ENCODE measurements at regions not wholly inside any gene's neighbourhood (a gene's known extent, or its start where the extent isn't known, plus 50 kb on each side); places are given as distances from the start of the nearest gene placed in this dataset.

DNA sequence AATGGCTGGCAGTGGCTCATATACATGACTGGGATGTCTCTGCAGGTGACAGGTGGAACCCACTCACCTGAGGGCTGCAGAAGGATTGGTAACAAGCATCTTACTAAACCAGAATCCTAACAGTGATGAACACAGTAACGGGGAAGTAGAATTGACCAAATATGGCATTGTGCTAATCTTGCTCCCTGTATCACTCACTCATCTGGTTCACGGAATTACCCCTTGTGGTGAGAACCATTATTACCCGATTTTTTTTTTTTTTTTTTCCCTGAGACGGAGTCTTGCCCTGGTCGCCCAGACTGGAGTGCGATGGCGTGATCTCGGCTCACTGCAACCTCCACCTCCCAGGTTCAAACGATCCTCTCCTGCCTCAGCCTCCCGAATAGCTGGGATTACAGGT lies 69.5 kb downstream of the PTPRS start:
- no peaks in the 10 kb centered on the region for H3K9me3 ChIP-seq (ENCODE audit: low read length)
- H3K9ac ChIP-seq (ENCODE audit: low read length) = no peak overlapping the region
- no peaks in the 10 kb centered on the region for H3K4me1 ChIP-seq (ENCODE audit: insufficient read depth, low read length)
- peaks cover 22% of the 10 kb centered on the region for H3K36me3 ChIP-seq (ENCODE audit: insufficient read depth, low read length)
- no peaks in the 10 kb centered on the region for H3K27me3 ChIP-seq (ENCODE audit: control insufficient read depth in 1 of 2, insufficient read depth in 2 of 2, low read length in 2 of 2)
- no peak overlapping the region for H3K4me3 ChIP-seq (ENCODE audit: low read depth in 1 of 2, low read length in 2 of 2)
- H3K27ac ChIP-seq (ENCODE audit: low read depth, low read length) = no peak overlapping the region

- Histone ChIP-seq H3K9ac (ENCODE audit: low read length) (no peak overlapping the region), H3K4me3 (ENCODE audit: low read depth in 1 of 2, low read length in 2 of 2) (no peak overlapping the region), H3K27me3 (ENCODE audit: control insufficient read depth in 1 of 2, insufficient read depth in 2 of 2, low read length in 2 of 2) (no peaks in the 10 kb centered on the region), H3K36me3 (ENCODE audit: insufficient read depth, low read length) (peaks cover 26% of the 10 kb centered on the region), H3K9me3 (ENCODE audit: low read length) (no peaks in the 10 kb centered on the region), H3K4me1 (ENCODE audit: insufficient read depth, low read length) (no peaks in the 10 kb centered on the region), H3K27ac (ENCODE audit: low read depth, low read length) (no peak overlapping the region)
These were observed 70.7 kb downstream of the PTPRS start for GRCh38 chr19:5269926-5270325.

- no peaks in the 10 kb centered on the region for H3K9me3 ChIP-seq (ENCODE audit: low read length)
- no peaks in the 10 kb centered on the region for H3K4me1 ChIP-seq (ENCODE audit: insufficient read depth, low read length)
- H3K9ac ChIP-seq (ENCODE audit: low read length) = no peak overlapping the region
- no peak overlapping the region for H3K4me3 ChIP-seq (ENCODE audit: low read depth in 1 of 2, low read length in 2 of 2)
- peaks cover 32% of the 10 kb centered on the region for H3K36me3 ChIP-seq (ENCODE audit: insufficient read depth, low read length)
- H3K27ac ChIP-seq (ENCODE audit: low read depth, low read length) = no peak overlapping the region
- no peaks in the 10 kb centered on the region for H3K27me3 ChIP-seq (ENCODE audit: control insufficient read depth in 1 of 2, insufficient read depth in 2 of 2, low read length in 2 of 2)
These were observed 71.3 kb downstream of the PTPRS start for GRCh38 chr19:5269279-5269678.

GRCh38 chr19:5268801-5269200 lies 71.8 kb downstream of the PTPRS start:
- Histone ChIP-seq H3K4me1 (ENCODE audit: insufficient read depth, low read length) (no peaks in the 10 kb centered on the region), H3K4me3 (ENCODE audit: low read depth in 1 of 2, low read length in 2 of 2) (no peak overlapping the region), H3K27me3 (ENCODE audit: control insufficient read depth in 1 of 2, insufficient read depth in 2 of 2, low read length in 2 of 2) (no peaks in the 10 kb centered on the region), H3K9me3 (ENCODE audit: low read length) (no peaks in the 10 kb centered on the region), H3K27ac (ENCODE audit: low read depth, low read length) (no peak overlapping the region), H3K9ac (ENCODE audit: low read length) (no peak overlapping the region), H3K36me3 (ENCODE audit: insufficient read depth, low read length) (peaks cover 34% of the 10 kb centered on the region)

DNA sequence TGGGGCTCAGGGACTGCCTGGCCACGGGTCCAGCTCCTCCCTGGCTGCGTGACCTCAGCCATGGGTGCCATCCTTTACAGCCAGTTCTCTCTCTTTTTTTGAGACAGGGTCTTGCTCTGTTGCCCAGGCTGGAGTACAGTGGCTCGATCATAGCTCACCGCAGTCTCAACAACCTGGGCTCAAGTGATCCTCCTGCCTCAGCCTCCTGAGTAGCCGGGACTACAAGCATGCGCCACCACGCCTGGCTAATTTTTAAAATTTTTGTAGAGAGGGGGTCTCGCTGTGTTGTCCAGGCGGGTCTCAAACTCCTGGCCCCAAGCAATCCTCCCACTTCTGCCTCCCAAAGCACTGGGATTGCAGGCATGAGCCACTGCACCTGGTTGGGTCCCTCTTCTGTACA lies 75.4 kb downstream of the PTPRS start:
- no peaks in the 10 kb centered on the region for H3K27me3 ChIP-seq (ENCODE audit: control insufficient read depth in 1 of 2, insufficient read depth in 2 of 2, low read length in 2 of 2)

DNA sequence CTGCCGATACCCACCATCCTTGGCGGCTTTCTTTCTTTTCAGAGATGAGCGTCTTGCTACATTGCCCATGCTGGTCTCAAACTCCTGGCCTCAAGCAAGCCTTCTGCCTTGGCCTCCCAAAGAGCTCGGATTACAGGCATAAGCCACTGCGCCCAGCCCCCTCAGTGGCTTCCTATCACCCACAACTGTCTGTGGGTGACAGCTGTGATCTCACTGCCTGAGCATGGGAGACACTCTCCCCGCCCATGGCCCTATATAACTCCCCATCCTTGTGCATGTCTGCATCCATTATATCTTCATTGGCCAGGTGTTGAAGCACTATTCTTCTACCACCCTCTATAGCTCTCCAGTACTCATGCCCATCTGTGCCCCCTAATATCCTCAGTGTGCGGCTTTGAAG lies 76.2 kb downstream of the PTPRS start:
- no peaks in the 10 kb centered on the region for H3K4me1 ChIP-seq (ENCODE audit: insufficient read depth, low read length)
- H3K36me3 ChIP-seq (ENCODE audit: insufficient read depth, low read length) = peaks cover 43% of the 10 kb centered on the region
- H3K27ac ChIP-seq (ENCODE audit: low read depth, low read length) = no peak overlapping the region
- H3K27me3 ChIP-seq (ENCODE audit: control insufficient read depth in 1 of 2, insufficient read depth in 2 of 2, low read length in 2 of 2) = no peaks in the 10 kb centered on the region
- H3K9me3 ChIP-seq (ENCODE audit: low read length) = no peaks in the 10 kb centered on the region
- no peak overlapping the region for H3K4me3 ChIP-seq (ENCODE audit: low read depth in 1 of 2, low read length in 2 of 2)
- no peak overlapping the region for H3K9ac ChIP-seq (ENCODE audit: low read length)

More for the DNA sequence above, 75.4 kb downstream of the PTPRS start:
- Histone ChIP-seq H3K4me1 (ENCODE audit: insufficient read depth, low read length) (no peaks in the 10 kb centered on the region), H3K36me3 (ENCODE audit: insufficient read depth, low read length) (peaks cover 38% of the 10 kb centered on the region), H3K9me3 (ENCODE audit: low read length) (no peaks in the 10 kb centered on the region), H3K4me3 (ENCODE audit: low read depth in 1 of 2, low read length in 2 of 2) (no peak overlapping the region), H3K27ac (ENCODE audit: low read depth, low read length) (no peak overlapping the region), H3K9ac (ENCODE audit: low read length) (no peak overlapping the region)

GRCh38 chr19:5263615-5264014 lies 77.0 kb downstream of the PTPRS start:
- no peaks in the 10 kb centered on the region for H3K4me1 ChIP-seq (ENCODE audit: insufficient read depth, low read length)
- H3K36me3 ChIP-seq (ENCODE audit: insufficient read depth, low read length) = peaks cover 44% of the 10 kb centered on the region
- H3K9ac ChIP-seq (ENCODE audit: low read length) = no peak overlapping the region
- no peaks in the 10 kb centered on the region for H3K9me3 ChIP-seq (ENCODE audit: low read length)
- H3K4me3 ChIP-seq (ENCODE audit: low read depth in 1 of 2, low read length in 2 of 2) = no peak overlapping the region
- H3K27ac ChIP-seq (ENCODE audit: low read depth, low read length) = no peak overlapping the region
- H3K27me3 ChIP-seq (ENCODE audit: control insufficient read depth in 1 of 2, insufficient read depth in 2 of 2, low read length in 2 of 2) = no peaks in the 10 kb centered on the region

DNA sequence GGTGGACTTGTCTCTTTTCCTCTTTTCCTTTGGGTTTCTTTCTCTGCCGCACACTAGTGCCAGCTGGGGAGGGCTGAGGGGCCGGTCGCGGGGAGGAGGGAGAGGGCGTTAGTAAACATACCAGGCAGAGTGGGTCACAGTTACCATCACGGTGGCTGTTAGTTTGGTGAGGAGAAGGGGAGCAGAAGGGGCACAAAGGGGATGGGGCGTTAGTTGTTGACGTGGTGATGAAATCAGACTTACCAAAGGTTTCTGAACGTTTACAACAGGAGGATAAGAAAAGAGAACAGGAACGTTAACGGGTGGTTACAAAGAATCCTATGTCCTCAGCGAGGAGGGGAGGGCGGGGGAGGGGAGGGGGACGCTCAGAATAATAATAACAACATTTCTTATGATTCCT lies 77.9 kb downstream of the PTPRS start:
- H3K27ac ChIP-seq (ENCODE audit: low read depth, low read length) = no peak overlapping the region
- no peak overlapping the region for H3K4me3 ChIP-seq (ENCODE audit: low read depth in 1 of 2, low read length in 2 of 2)
- no peaks in the 10 kb centered on the region for H3K9me3 ChIP-seq (ENCODE audit: low read length)
- peaks cover 53% of the 10 kb centered on the region for H3K36me3 ChIP-seq (ENCODE audit: insufficient read depth, low read length)
- H3K27me3 ChIP-seq (ENCODE audit: control insufficient read depth in 1 of 2, insufficient read depth in 2 of 2, low read length in 2 of 2) = no peaks in the 10 kb centered on the region
- no peaks in the 10 kb centered on the region for H3K4me1 ChIP-seq (ENCODE audit: insufficient read depth, low read length)
- no peak overlapping the region for H3K9ac ChIP-seq (ENCODE audit: low read length)

- Histone ChIP-seq H3K27ac (ENCODE audit: low read depth, low read length) (no peak overlapping the region), H3K9me3 (ENCODE audit: low read length) (no peaks in the 10 kb centered on the region), H3K9ac (ENCODE audit: low read length) (no peak overlapping the region), H3K27me3 (ENCODE audit: control insufficient read depth in 1 of 2, insufficient read depth in 2 of 2, low read length in 2 of 2) (no peaks in the 10 kb centered on the region), H3K4me3 (ENCODE audit: low read depth in 1 of 2, low read length in 2 of 2) (no peak overlapping the region), H3K36me3 (ENCODE audit: insufficient read depth, low read length) (peaks cover 66% of the 10 kb centered on the region), H3K4me1 (ENCODE audit: insufficient read depth, low read length) (no peaks in the 10 kb centered on the region)
These were observed 79.3 kb downstream of the PTPRS start for GRCh38 chr19:5261156-5261890.

- Histone ChIP-seq H3K4me3 (ENCODE audit: low read depth in 1 of 2, low read length in 2 of 2) (no peak overlapping the region), H3K27ac (ENCODE audit: low read depth, low read length) (no peak overlapping the region), H3K9me3 (ENCODE audit: low read length) (no peaks in the 10 kb centered on the region), H3K9ac (ENCODE audit: low read length) (no peak overlapping the region), H3K27me3 (ENCODE audit: control insufficient read depth in 1 of 2, insufficient read depth in 2 of 2, low read length in 2 of 2) (no peaks in the 10 kb centered on the region), H3K4me1 (ENCODE audit: insufficient read depth, low read length) (no peaks in the 10 kb centered on the region), H3K36me3 (ENCODE audit: insufficient read depth, low read length) (peaks cover 73% of the 10 kb centered on the region)
These were observed 80.1 kb downstream of the PTPRS start for GRCh38 chr19:5260381-5260967.

GRCh38 chr19:5259750-5260149 lies 80.9 kb downstream of the PTPRS start:
- Histone ChIP-seq H3K9ac (ENCODE audit: low read length) (no peak overlapping the region), H3K4me1 (ENCODE audit: insufficient read depth, low read length) (no peaks in the 10 kb centered on the region), H3K36me3 (ENCODE audit: insufficient read depth, low read length) (peaks cover 73% of the 10 kb centered on the region), H3K27ac (ENCODE audit: low read depth, low read length) (no peak overlapping the region), H3K9me3 (ENCODE audit: low read length) (peaks cover 3% of the 10 kb centered on the region), H3K27me3 (ENCODE audit: control insufficient read depth in 1 of 2, insufficient read depth in 2 of 2, low read length in 2 of 2) (no peaks in the 10 kb centered on the region), H3K4me3 (ENCODE audit: low read depth in 1 of 2, low read length in 2 of 2) (no peak overlapping the region)

All from muscle layer of colon (tissue), 2 donors.